C4-2B (cell line): ENCODE measurements at regions not wholly inside any gene's neighbourhood (a gene's known extent, or its start where the extent isn't known, plus 50 kb on each side); places are given as distances from the start of the nearest gene placed in this dataset.

ENCODE experiments used
- CTCF ChIP-seq: fragments of 450-650 bp; conservative IDR thresholded peaks from 2 replicates; pipeline ENCODE4 v1.5.1; 2017; ENCODE audit warnings: mild to moderate bottlenecking
- ZFX ChIP-seq: fragments of 450-650 bp; IDR thresholded peaks from 2 replicates; pipeline ENCODE4 v1.6.1; 2017

- no peak for TF ChIP-seq CTCF
- TF ChIP-seq ZFX: no peak
These were observed 249.6 kb downstream of the SNCA start for GRCh38 chr4:89587364-89587763.
